ENCODE measurements at regions not wholly inside any gene's neighbourhood (a gene's known extent, or its start where the extent isn't known, plus 50 kb on each side); places are given as distances from the start of the nearest gene placed in this dataset.
"Not testable (repeated sequence)": the region's sequence is repeated elsewhere in the genome, so short reads cannot be mapped to it uniquely, and the experiment has no call there.

DNA sequence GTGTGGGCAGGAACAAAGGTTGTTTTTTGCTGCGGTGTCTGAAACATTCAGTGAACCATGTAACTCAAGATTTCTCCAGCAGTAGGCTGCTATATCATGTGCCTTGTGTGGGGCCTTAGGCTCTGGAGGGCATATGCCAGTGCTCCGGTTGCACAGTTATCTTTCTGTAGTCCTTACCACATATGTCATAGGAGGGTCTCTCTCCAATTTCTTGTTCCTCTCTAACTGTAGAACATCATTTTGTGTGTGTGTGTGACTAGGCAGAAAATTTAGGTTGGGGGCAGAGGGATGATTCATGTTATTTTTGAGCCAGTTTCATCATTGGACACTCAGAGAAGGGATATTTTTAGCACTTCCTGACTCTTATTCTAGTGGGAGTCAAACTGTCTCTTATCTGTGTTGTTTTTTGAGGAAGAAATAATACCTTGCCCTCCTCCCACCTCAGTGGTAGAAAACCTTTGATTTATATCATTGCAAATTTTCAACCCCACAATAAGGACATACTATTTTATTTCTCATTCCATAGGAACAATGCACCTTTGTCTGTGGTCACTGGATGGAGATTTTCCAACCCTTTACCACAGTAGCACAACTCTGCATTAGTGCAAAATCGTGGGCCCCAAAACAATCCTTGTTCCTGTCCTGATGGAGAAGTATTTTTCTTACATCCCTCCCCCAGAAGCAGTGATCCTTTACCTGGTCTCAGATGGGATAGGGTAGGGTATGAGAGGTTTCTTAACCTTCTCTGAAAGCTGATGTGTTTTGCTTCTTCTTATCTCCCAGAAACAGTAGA is 113.9 kb downstream of the CCDC74A start:
- Histone ChIP-seq H3K9me3 (peaks cover 0 to 2% (median 0%) of the 10 kb centered on the region in 12 donors), H3K4me1 (peaks cover 0 to 5% (median 0%) of the 10 kb centered on the region in 12 donors), H3K27me3 (peaks cover 0 to 10% (median 0%) of the 10 kb centered on the region in 9 donors), H3K4me3 (no peak overlapping the region), H3K27ac (peak overlapping the region in 4 of 12 donors; percentile 14 to 33 (median 20)), H3K36me3 (no peaks in the 10 kb centered on the region)
- TF ChIP-seq, protein P1, sequence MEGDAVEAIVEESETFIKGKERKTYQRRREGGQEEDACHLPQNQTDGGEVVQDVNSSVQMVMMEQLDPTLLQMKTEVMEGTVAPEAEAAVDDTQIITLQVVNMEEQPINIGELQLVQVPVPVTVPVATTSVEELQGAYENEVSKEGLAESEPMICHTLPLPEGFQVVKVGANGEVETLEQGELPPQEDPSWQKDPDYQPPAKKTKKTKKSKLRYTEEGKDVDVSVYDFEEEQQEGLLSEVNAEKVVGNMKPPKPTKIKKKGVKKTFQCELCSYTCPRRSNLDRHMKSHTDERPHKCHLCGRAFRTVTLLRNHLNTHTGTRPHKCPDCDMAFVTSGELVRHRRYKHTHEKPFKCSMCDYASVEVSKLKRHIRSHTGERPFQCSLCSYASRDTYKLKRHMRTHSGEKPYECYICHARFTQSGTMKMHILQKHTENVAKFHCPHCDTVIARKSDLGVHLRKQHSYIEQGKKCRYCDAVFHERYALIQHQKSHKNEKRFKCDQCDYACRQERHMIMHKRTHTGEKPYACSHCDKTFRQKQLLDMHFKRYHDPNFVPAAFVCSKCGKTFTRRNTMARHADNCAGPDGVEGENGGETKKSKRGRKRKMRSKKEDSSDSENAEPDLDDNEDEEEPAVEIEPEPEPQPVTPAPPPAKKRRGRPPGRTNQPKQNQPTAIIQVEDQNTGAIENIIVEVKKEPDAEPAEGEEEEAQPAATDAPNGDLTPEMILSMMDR (IDR thresholded peaks at IDR 0.05): no peak
- no peak for TF ChIP-seq POLR2A (IDR thresholded peaks at IDR 0.05)
- ATAC-seq (no peak), DNase-seq (no peak)
- WGBS, 4 donors: 31 to 48% (median 39%) methylated on average over 3 of the region's 3 CpGs
- intact Hi-C loops (cut with DNase I): no loop called here

DNA sequence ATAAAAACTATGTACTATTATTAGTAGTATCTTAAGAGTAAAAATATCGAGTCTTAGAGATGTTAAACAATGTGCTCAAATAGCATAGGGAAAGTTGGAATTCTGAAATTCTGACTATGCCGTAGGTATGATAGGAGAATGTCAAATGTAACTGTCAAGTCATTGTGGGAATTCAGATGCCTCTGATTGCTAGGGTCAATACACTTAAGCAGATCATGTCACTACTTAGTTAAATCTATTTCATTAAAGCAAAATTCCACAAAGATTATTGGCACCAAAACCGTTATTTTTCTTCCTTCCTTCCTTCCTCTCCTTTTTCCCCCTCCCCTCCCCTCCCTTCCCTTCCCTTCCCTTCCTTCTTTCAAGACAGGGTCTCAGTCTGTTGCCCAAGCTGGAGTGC is 115.5 kb downstream of the CCDC74A start:
- intact Hi-C loops (cut with DNase I); H3K27ac ChIP-seq; H3K9me3 ChIP-seq; ATAC-seq; DNase-seq; H3K4me3 ChIP-seq; H3K4me1 ChIP-seq; H3K36me3 ChIP-seq: not testable (repeated sequence)
- 59 to 75% (median 64%) methylated on average over 3 of the region's 3 CpGs for WGBS, 4 donors
- peaks cover 0 to 17% (median 3%) of the 10 kb centered on the region in 9 donors for H3K27me3 ChIP-seq

DNA sequence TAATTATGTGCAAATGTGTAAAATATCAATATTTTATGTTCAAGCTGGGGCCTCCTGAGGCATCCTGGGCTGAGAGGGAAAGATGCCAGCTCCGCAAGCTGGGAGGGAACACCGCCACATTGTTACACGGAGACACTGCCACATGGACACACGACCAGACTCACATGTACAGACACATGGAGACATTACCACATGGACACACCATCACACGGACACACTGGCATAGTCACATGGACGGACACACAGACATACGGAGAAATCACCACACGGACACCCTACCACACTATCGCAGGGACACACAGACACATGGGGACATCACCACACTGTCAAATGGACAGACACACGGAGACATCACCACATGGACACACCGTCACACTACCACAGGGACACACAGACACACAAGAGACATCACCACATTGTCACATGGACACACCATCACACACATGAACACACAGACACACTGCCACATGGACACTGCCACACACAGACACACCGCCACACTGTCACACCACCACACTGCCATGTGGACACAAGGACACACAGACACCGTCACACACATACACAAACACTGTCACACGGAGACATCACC is 117.6 kb downstream of the CCDC74A start:
- H3K36me3 ChIP-seq: no peaks in the 10 kb centered on the region
- TF ChIP-seq, protein P1 (IDR thresholded peaks at IDR 0.05): no peak
- TF ChIP-seq POLR2A (IDR thresholded peaks at IDR 0.05): no peak
- H3K27me3 ChIP-seq: peaks cover 0 to 17% (median 3%) of the 10 kb centered on the region in 9 donors
- no peak overlapping the region for H3K27ac ChIP-seq
- 86 to 93% (median 88%) methylated on average over 12 to 14 of the region's 14 CpGs for WGBS, 4 donors
- intact Hi-C loops (cut with DNase I): no loop called here
- peaks cover 0 to 5% (median 0%) of the 10 kb centered on the region in 12 donors for H3K4me1 ChIP-seq
- ATAC-seq (no peak), DNase-seq (peak in 1 of 5 donors; percentile 9)
- H3K4me3 ChIP-seq: no peak overlapping the region
- H3K9me3 ChIP-seq: no peaks in the 10 kb centered on the region

DNA sequence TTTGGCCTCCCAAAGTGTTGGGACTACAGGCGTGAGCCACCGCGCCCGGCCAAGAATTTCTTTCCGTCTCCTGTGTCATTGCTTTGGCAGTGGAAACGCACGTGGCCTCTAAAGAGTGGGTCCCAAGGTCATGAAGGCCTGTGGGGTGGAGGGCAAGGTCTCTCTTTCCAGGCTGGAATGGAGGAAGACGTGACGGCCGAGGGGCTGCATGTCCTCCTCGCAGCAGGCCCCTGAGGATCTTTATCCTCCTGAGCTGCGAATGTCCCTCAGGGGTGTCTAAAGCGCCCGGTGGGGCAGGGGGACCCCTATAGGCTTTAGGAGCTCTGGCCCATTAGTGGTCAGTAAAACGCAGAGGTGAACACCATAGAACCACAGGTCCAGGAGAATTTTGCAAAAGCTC is 118.5 kb downstream of the CCDC74A start:
- ATAC-seq; H3K36me3 ChIP-seq; H3K4me1 ChIP-seq; intact Hi-C loops (cut with DNase I); H3K27ac ChIP-seq; H3K9me3 ChIP-seq: not testable (repeated sequence)
- H3K27me3 ChIP-seq: peaks cover 0 to 17% (median 3%) of the 10 kb centered on the region in 9 donors
- DNase-seq: peak in 1 of 5 donors; percentile 50
- 83 to 95% (median 84%) methylated on average over 15 of the region's 15 CpGs for WGBS, 4 donors
- H3K4me3 ChIP-seq: peak overlapping the region in 2 of 12 donors; percentile 25 to 52

DNA sequence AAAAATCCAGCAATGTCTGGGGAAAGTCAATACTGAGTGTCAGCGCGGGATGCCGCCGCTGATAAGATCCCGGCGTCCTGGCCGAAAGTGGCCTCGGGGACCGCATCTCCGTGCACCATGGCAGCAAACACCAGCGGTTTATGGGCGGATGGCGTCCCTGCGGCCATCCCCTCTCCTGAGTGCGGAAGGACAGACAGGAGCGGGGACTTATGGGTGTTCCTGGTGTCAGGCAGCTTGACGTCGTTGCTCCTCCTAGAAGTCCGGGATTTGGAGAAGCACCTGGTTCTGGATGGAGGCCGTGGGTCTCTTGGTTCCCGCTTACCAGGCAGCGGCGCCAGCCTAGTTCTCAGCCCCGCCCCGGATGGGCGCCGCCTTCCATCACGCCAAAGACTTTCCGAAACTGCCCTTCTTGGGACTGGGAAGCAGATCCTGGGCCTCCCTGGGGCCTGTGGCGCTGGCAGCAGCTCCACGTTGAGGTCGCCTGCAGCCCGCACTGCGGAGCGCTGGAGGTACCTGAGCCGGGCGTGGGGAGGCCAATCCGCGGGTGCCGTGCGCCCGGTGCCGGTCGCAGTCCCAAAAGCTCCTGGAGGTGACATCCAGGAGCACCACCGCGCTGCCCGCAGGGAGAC is 119.1 kb downstream of the CCDC74A start:
- DNase-seq: no peak
- 13 to 63% (median 21%) methylated on average over 25 to 47 of the region's 47 CpGs for WGBS, 4 donors
- H3K27me3 ChIP-seq: peaks cover 0 to 17% (median 3%) of the 10 kb centered on the region in 9 donors
- no peaks in the 10 kb centered on the region for H3K9me3 ChIP-seq
- peaks cover 0 to 2% (median 0%) of the 10 kb centered on the region in 12 donors for H3K4me1 ChIP-seq
- H3K36me3 ChIP-seq: no peaks in the 10 kb centered on the region
- no peak overlapping the region for H3K27ac ChIP-seq
- intact Hi-C loops (cut with DNase I): no loop called here
- TF ChIP-seq POLR2A (IDR thresholded peaks at IDR 0.05): no peak
- TF ChIP-seq, protein P1 (IDR thresholded peaks at IDR 0.05): no peak
- ATAC-seq: no peak
- H3K4me3 ChIP-seq: peak overlapping the region in 8 of 12 donors; percentile 15 to 52 (median 32)

DNA sequence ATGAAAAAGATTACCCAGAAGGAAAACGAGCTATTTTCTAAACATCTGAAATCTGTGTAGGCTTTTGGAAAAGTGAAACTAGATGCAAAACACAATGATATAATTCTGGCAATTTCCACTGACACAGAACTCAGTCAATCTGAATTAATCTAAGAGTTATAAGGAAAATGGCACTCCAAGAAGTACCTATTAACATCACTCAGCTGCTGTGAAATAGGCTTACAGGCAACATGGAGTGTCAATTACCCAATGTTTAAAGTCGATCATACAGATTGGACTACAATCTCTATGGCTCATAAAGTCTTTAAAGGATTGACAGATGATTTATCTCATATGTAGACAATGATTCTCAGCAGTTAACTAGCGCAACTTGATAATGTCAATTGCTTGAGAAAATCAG is 120.9 kb downstream of the CCDC74A start:
- Histone ChIP-seq H3K4me3 (peak overlapping the region in 1 of 12 donors; percentile 12), H3K27me3 (peaks cover 0 to 17% (median 3%) of the 10 kb centered on the region in 9 donors)
- H3K27ac ChIP-seq; intact Hi-C loops (cut with DNase I); H3K9me3 ChIP-seq; ATAC-seq; H3K4me1 ChIP-seq; DNase-seq; H3K36me3 ChIP-seq: not testable (repeated sequence)
- WGBS, 4 donors: 57 to 68% (median 65%) methylated on average over 3 of the region's 3 CpGs

DNA sequence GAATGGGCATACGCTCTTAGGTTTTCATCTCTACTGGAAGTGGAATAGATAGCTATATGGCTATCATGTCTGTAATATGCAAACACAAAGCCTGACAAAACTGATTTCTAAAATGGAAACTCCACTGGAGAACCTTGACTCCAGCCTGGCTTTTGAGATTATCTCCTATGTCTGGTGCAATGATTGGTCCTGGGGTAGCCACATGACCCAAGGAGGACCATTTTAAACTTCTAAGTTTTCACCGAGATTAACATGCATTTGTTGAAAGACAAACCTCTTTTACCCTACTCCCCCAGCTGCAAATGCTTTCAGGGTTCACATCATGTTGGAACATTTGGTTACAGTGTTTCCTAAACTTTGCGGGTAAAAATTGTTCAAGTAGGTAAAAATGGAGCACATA is 124.6 kb downstream of the CCDC74A start:
- H3K27ac ChIP-seq; intact Hi-C loops (cut with DNase I); H3K4me3 ChIP-seq; DNase-seq; ATAC-seq; H3K9me3 ChIP-seq; H3K4me1 ChIP-seq; H3K36me3 ChIP-seq: not testable (repeated sequence)
- H3K27me3 ChIP-seq: peaks cover 0 to 12% (median 0%) of the 10 kb centered on the region in 9 donors
- WGBS, 4 donors: 66 to 93% (median 75%) methylated on average over 3 of the region's 3 CpGs

Measured in heart left ventricle (tissue), 16 donors.